ENCODE measurements at regions not wholly inside any gene's neighbourhood (a gene's known extent, or its start where the extent isn't known, plus 50 kb on each side); places are given as distances from the start of the nearest gene placed in this dataset.

GRCh38 chr7:152544481-152544927, 108.7 kb upstream of the KMT2C start:
- Histone ChIP-seq H3K4me3 (ENCODE audit: insufficient read depth, low read depth, low read length) (no peak overlapping the region), H3K79me1 (ENCODE audit: low read depth in 1 of 2, low read length in 2 of 2) (no peaks in the 10 kb centered on the region), H2BK20ac (ENCODE audit: low read depth, low read length) (no peak overlapping the region), H4K91ac (ENCODE audit: insufficient read depth, low read depth, low read length) (no peak overlapping the region), H3K18ac (ENCODE audit: low read depth, low read length) (no peak overlapping the region), H2AFZ (replicated peaks; ENCODE audit: low read length, poor library complexity) (no peak overlapping the region), H3K23ac (ENCODE audit: low read depth, low read length) (no peak overlapping the region), H3K14ac (replicated peaks; ENCODE audit: low read depth, low read length) (no peak overlapping the region), H3K9me3 (ENCODE audit: control insufficient read depth, insufficient read depth, low read length) (no peaks in the 10 kb centered on the region), H3K4me2 (ENCODE audit: low read depth, low read length) (no peak overlapping the region), H3K4ac (ENCODE audit: low read depth, low read length) (no peak overlapping the region), H2BK15ac (ENCODE audit: low read depth, low read length) (no peak overlapping the region), H2BK120ac (ENCODE audit: low read depth, low read length) (no peak overlapping the region), H3K4me1 (ENCODE audit: control insufficient read depth, insufficient read depth, low read length) (no peaks in the 10 kb centered on the region), H3K36me3 (ENCODE audit: control insufficient read depth, insufficient read depth, low read length) (no peaks in the 10 kb centered on the region), H4K20me1 (ENCODE audit: insufficient read depth, low read length) (no peaks in the 10 kb centered on the region), H3K27ac (ENCODE audit: insufficient read depth, low read length) (no peak overlapping the region), H3K9ac (ENCODE audit: low read depth, low read length) (no peak overlapping the region), H3K27me3 (ENCODE audit: control insufficient read depth, insufficient read depth, low read length) (no peaks in the 10 kb centered on the region), H2AK5ac (ENCODE audit: low read depth, low read length) (no peak overlapping the region), H4K8ac (ENCODE audit: low read depth in 2 of 2, low read length in 2 of 2) (no peak overlapping the region), H3K9me1 (ENCODE audit: insufficient read depth, low read length) (no peaks in the 10 kb centered on the region), H2BK5ac (ENCODE audit: low read depth, low read length, poor library complexity, severe bottlenecking) (no peak overlapping the region), H3K56ac (ENCODE audit: extremely low read depth, insufficient read depth, low read length) (no peak overlapping the region), H4K5ac (ENCODE audit: low read depth, low read length) (no peak overlapping the region), H2AK9ac (replicated peaks; ENCODE audit: low read depth, low read length, poor library complexity) (no peak overlapping the region)
- 56% methylated on average over 9 of the region's 21 CpGs; no CpG with 5 or more reads in 1 of the 2 experiments for WGBS, 2 experiments (ENCODE audit: extremely low coverage in 2 of 2, insufficient read length in 1 of 2)
- no TSS peak for BruUV-seq (replicated peaks)
- ChIA-PET CTCF (no interaction called here), POLR2A (ENCODE audit: unreplicated experiment) (no interaction called here)
- ATAC-seq (ENCODE audit: low read depth) (no peak), DNase-seq (no peak)
- in situ Hi-C loops (cut with MboI; ENCODE audit: low sequenced_read_pairs): no loop called here
- intact Hi-C loops (cut with micrococcal nuclease): no loop called here
- dilution Hi-C loops (cut with HindIII; ENCODE audit: low sequenced_read_pairs, unreplicated experiment): no loop called here
- TF ChIP-seq RAD21 (IDR thresholded peaks at IDR 0.05; ENCODE audit: low read length): no peak
- no peak for TF ChIP-seq MAZ (IDR thresholded peaks at IDR 0.05; ENCODE audit: borderline replicate concordance, low read depth, low read length)
- no peak for TF ChIP-seq BHLHE40 (IDR thresholded peaks at IDR 0.05; ENCODE audit: low read depth, low read length)
- no peak for TF ChIP-seq ELK1 (IDR thresholded peaks at IDR 0.05; ENCODE audit: borderline replicate concordance, low read depth, low read length)
- TF ChIP-seq POLR2A (IDR thresholded peaks at IDR 0.05; ENCODE audit: low read depth, low read length): no peak
